IPS-NIHi7 (cell line): ENCODE measurements at regions not wholly inside any gene's neighbourhood (a gene's known extent, or its start where the extent isn't known, plus 50 kb on each side); places are given as distances from the start of the nearest gene placed in this dataset.
"Not testable (repeated sequence)": the region's sequence is repeated elsewhere in the genome, so short reads cannot be mapped to it uniquely, and the experiment has no call there.

Source experiments
- DNase-seq: peaks from one replicate; pipeline ENCODE4 v3.0.0; 2012; ENCODE audit warnings: mixed read lengths; ENCODE audit errors: extremely low spot score

DNA sequence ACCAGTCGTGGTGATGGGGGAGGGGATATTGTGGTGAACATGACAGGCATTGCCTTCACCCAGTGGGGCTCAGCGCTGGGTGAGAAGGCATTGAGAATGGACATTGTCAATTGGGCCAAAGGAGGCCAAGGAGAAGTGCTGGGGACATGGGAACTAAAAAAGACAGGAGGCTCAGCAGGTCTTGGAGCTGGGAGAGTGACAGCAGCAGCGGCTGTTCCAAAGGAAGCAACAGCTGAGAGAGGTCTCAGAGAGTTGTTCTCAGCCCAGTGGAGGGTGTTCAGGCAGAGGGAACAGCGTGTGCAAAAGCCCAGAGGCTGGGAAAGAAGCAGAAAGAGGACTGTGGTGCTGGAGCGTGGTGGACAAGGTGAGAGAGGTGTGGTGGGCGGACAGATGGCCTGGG, 56.6 kb upstream of the ASNS start:
- DNase-seq, result not testable (repeated sequence)

GRCh38 chr7:97927790-97928748, 55.9 kb upstream of the ASNS start:
- peak; percentile 79 for DNase-seq
